HG02642 (cell line): ENCODE measurements at regions not wholly inside any gene's neighbourhood (a gene's known extent, or its start where the extent isn't known, plus 50 kb on each side); places are given as distances from the start of the nearest gene placed in this dataset.
"Not testable (repeated sequence)": the region's sequence is repeated elsewhere in the genome, so short reads cannot be mapped to it uniquely, and the experiment has no call there.

Experiments used
- ATAC-seq: cut with Tn5 transposase; IDR thresholded peaks from one replicate; pipeline ENCODE4 v1.9.1; 2021; ENCODE audit warnings: mild to moderate bottlenecking; ENCODE audit not compliant: unreplicated experiment, poor library complexity

DNA sequence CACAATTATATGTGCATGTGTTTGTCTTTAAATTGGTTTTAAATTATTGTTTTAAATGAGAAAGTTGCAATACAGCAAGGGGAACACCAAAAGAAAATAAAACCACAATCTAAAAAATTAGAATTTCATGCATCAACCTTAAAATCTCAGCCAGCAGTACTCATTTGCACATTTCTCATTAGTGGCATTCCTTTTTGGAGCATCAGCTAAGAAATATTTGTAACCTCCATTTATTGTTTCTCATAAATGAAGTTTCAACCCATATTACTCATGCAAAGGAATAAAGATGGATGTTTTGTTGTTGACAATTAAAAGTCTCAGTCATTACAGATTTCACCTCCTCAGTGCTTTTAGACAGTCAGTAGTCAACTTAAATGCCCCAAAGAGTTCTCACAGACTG, 160.1 kb downstream of the TBX15 start:
- ATAC-seq: no peak

- no peak for ATAC-seq
These were observed 160.5 kb downstream of the TBX15 start for GRCh38 chr1:118827636-118828035.

GRCh38 chr1:118827207-118827606, 160.9 kb downstream of the TBX15 start:
- no peak for ATAC-seq

DNA sequence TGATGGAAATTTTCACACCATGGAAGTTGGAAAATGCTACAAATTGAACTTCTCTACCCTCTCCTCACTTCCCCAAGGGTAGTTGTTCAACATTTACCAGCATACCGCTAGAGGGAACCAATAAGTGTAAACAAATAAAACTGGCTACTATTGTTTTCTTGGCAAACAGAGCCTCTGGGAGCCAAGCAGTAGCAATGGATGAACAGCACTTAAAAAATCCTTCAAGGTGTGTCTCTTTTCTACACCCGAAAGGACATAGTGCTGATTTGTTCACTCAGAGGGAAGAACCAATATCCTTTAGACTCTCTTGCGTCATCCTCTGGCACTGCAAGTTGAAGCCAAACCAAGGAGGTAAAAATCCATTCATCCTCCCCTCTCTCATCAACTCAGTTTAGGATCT, 161.5 kb downstream of the TBX15 start:
- ATAC-seq: no peak

DNA sequence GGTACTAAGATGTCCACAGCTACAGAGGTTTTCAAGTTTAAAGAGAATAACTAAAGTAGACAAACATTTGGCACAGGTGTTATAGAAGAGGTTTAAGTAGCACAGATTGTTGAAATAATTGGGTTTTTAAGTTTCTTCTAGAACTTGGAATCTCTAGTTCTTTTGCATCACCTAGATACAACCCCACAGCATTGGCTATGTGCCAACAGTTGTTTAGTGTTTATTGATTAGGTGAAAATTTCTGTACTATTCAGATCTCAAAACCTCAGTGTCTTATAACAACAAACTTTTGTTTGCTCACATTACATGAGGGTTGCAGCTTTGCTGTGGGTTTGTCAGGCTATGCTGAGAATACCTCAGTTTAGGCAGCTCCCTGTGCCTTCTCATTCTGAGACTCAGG, 162.5 kb downstream of the TBX15 start:
- ATAC-seq: no peak

- no peak for ATAC-seq
These were observed 166.3 kb downstream of the TBX15 start for GRCh38 chr1:118821801-118822200.

DNA sequence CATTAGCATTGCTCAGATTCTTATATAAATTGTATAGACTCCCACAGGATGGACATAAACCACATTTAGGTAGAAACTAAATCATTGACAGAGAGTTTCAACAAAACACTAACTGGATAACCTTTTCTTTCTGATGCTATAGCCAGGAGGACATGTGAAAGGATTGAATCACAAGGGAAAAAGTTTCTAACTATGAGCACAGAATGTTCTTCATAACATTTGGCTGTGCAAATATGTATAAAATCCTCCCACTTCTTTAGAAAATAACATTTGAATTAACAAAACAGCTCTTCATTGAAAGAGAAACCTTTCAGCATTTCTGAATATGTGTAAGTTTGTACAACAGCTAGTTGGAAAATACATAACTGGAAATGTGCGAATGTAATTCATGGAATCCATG, 167.3 kb downstream of the TBX15 start:
- ATAC-seq: no peak

DNA sequence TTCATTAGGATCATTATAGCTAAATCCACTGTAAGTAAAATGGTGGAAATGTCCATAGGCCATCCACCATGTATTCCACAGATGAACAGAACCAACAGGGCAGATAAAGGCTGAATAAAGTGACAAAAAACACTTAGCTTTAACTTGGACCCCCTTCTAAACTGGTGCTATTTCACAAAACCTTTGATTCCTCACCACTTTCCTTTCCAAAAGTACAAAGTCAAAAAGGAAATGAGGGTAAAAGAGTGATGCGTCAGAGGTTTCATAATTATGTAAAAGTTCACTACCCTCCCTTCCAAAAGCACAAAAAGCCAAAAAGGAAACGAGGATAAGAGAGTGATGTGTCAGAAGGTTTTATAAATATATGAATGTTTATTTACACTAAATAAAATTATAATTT, 172.2 kb downstream of the TBX15 start:
- ATAC-seq: no peak

DNA sequence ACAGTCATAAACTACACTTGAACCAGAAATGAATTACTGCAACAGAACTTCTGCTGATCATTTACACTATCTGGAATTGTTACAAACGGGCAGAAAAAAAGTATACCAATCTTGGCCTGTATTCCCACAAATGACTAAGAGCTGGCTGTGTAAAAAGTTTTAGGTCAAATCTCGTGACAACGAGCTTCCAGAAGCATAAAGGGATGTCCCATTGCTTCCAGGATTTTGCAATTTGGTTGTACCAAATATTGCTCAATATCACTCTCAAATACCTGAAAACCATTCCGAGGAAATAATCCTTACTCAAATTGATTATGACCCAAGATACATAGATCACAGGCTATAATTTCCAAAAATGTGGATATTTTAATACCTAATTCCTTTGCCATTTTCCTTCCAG, 175.6 kb downstream of the TBX15 start:
- ATAC-seq: no peak

- ATAC-seq: no peak
These were observed 177.0 kb downstream of the TBX15 start for GRCh38 chr1:118811156-118811555.

DNA sequence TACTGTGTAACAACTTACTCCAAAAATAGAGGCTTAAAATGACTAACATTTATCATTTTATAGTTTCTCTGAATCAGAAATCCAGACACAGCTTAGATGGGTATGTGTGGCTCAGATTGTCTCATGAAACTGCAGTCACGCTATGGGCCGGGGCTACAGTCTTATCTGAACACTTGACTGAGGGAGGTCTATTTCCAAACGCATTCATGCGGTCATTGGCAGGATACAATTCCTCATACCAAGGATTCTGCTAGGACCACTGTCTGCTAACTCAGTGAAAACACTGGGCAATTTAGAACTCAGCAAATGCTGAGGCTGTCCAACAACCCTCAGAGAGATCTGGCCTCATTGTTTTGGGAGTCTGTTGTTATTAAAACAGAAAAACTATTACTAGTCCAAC, 178.6 kb downstream of the TBX15 start:
- no peak for ATAC-seq

- not testable (repeated sequence) for ATAC-seq
These were observed 185.0 kb downstream of the TBX15 start for GRCh38 chr1:118803128-118803527.

GRCh38 chr1:118791094-118791691, 196.9 kb downstream of the TBX15 start:
- ATAC-seq: no peak

- ATAC-seq: no peak
These were observed 199.7 kb downstream of the TBX15 start for GRCh38 chr1:118788463-118788862.

GRCh38 chr1:118786454-118787155, 201.5 kb downstream of the TBX15 start:
- ATAC-seq: no peak

- ATAC-seq: no peak
These were observed 202.9 kb downstream of the TBX15 start for GRCh38 chr1:118785246-118785645.

DNA sequence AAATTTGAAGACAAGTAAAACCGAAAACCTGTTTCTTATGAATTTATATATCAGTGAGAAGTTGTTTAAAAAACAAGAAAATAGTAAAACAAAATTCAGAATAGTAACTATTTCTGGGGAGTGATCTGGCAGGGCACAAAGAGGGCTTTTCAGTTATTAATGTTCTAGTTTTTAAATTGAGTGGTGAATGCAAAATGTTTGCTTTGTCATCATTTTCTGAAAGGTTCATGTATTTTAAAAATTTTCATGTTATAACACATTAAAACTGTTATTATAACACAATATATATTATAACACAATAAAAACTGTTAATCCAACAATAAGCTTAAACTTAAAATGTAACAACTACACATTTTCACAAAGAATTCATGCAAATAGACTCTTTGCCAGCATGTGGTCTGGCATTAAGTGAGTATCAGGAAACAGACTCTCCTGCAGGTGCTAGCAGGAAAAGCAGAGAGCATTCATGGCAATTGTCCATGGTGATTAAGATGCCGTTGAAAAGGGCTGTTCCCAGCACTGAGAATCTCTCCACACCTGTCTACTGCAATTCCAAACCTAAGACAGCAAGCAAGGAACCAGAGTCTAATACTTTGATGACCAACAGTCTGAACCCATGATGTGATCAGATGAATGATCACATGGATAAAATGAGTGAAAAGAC, 204.9 kb downstream of the TBX15 start:
- ATAC-seq: no peak

DNA sequence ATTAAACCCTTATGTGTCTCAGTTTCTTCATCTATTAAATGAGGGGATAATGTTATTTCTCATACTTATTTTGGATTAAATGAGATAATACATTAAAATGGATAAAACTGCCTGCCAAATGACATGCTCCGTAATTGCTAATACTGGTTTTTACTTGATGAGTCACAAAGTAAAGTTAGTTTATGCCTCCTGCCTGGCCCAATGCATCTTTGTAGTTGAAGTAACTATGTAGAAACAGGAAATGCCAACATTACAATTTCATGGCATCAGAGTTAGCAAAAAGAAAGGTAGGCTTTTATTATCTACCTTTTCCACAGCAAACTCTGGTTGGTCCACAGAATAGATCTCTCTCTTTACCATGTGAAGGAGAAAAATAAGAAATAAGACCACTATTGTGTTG, 214.5 kb downstream of the TBX15 start:
- no peak for ATAC-seq

DNA sequence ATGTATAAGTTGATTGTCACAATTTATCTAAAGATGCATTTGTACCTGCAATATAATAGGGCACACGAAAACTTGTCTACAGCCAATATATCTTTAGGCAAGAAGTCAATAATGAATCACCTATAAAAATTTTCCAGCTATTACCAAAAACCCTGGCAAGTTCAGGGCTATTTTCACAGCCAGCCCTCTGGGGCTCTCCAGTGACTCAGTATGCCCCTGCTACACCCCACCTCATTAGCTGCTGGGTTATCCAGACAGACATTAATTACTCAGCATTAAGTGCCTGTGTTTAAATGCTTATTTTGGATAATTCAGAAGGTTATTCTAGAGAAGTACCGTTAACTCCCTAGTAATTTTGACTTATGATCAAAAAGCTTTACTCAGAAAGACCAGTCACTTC, 220.2 kb downstream of the TBX15 start:
- ATAC-seq: no peak

- ATAC-seq: no peak
These were observed 234.2 kb downstream of the TBX15 start for GRCh38 chr1:118753976-118754375.

- ATAC-seq: no peak
These were observed 237.0 kb downstream of the TBX15 start for GRCh38 chr1:118751166-118751565.

DNA sequence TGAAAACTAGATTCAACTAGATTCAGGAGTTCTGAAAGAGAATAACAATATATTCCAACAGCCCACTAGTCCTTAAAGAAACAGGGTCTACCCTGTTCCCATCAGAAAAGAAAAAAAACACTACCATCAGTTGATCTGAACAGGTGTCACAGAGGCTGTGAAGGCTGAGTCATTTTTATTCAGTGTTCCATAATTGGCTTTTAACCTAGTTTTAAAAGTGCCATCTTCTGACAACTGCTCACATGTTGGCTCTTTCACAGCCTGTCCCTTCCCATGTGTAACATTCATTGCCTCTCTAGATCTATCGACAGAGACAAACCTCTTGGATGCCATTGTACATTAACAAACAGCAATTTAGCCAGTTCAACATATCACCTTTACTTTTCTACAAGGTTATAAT, 243.7 kb downstream of the TBX15 start:
- no peak for ATAC-seq
